OCI-LY3 (cell line): ENCODE measurements at regions not wholly inside any gene's neighbourhood (a gene's known extent, or its start where the extent isn't known, plus 50 kb on each side); places are given as distances from the start of the nearest gene placed in this dataset.
"Not testable (repeated sequence)": the region's sequence is repeated elsewhere in the genome, so short reads cannot be mapped to it uniquely, and the experiment has no call there.

Source experiments
- H2AFZ ChIP-seq: fragments of 200-600, 300-600 bp; shearing (Covaris generic); 2 replicates; pipeline ENCODE4 v1.6.0; 2014; ENCODE audit warnings: antibody characterized with exemption, low read depth, low read length
- H3K27ac ChIP-seq: fragments of 200-600, 300-600 bp; sonication (generic); 2 replicates; pipeline ENCODE4 v1.5.1; 2014; ENCODE audit warnings: mild to moderate bottlenecking, low read length, moderate library complexity, mixed read lengths
- H3K27me3 ChIP-seq: fragments of 200-600, 300-600 bp; sonication (generic); 2 replicates; pipeline ENCODE4 v1.6.1; 2014; ENCODE audit warnings: low read depth, low read length, mixed read lengths
- H3K36me3 ChIP-seq: fragments of 200-600, 300-600 bp; sonication (generic); replicated peaks from 2 replicates; pipeline ENCODE3; 2014; ENCODE audit warnings: low read depth, low read length, mixed read lengths
- H3K4me1 ChIP-seq: fragments of 300-600, 200-600 bp; sonication (generic); 2 replicates; pipeline ENCODE4 v1.6.1; 2014; ENCODE audit warnings: low read length, mixed read lengths
- H3K4me2 ChIP-seq: fragments of 200-600, 300-600 bp; sonication (generic); 2 replicates; pipeline ENCODE4 v1.6.1; 2014; ENCODE audit warnings: low read length, mixed read lengths
- H3K4me3 ChIP-seq: fragments of 300-600, 200-600 bp; sonication (generic); 2 replicates; pipeline ENCODE4 v1.5.1; 2014; ENCODE audit warnings: antibody characterized with exemption, mild to moderate bottlenecking, low read length, moderate library complexity
- H3K79me2 ChIP-seq: fragments of 300-600, 200-600 bp; shearing (Covaris generic); 2 replicates; pipeline ENCODE4 v1.6.1; 2014; ENCODE audit warnings: mild to moderate bottlenecking, low read length, mixed read lengths
- H3K9ac ChIP-seq: fragments of 300-600, 200-600 bp; shearing (Covaris generic); 2 replicates; pipeline ENCODE4 v1.6.0; 2014; ENCODE audit warnings: mild to moderate bottlenecking, low read length, moderate library complexity
- H3K9me3 ChIP-seq: fragments of 200-600, 300-600 bp; shearing (Covaris generic); 2 replicates; pipeline ENCODE4 v1.6.1; 2014; ENCODE audit warnings: low read length, mixed read lengths; ENCODE audit not compliant: insufficient read depth
- H4K20me1 ChIP-seq: fragments of 200-600, 300-600 bp; sonication (generic); 2 replicates; pipeline ENCODE4 v1.6.1; 2016; ENCODE audit warnings: low read length, mixed read lengths; ENCODE audit not compliant: insufficient read depth
- CTCF ChIP-seq: fragments of 200-600, 300-600 bp; sonication (generic); IDR thresholded peaks from 2 replicates; pipeline ENCODE4 v1.5.1; 2014; ENCODE audit warnings: antibody characterized with exemption, low read length, low read depth
- EZH2phosphoT487 ChIP-seq: fragments of 200-600 bp; shearing (Covaris generic); IDR thresholded peaks from 2 replicates; pipeline ENCODE4 v1.6.1; 2018; ENCODE audit warnings: antibody characterized with exemption, mixed run types, low read depth

GRCh38 chr10:42533866-42534265 lies 104.5 kb downstream of the ZNF33B start:
- not testable (repeated sequence) for H3K4me2 ChIP-seq, H3K9me3 ChIP-seq, H3K79me2 ChIP-seq, H3K9ac ChIP-seq, H3K27me3 ChIP-seq, H3K4me3 ChIP-seq, H3K4me1 ChIP-seq, H3K36me3 ChIP-seq, H2AFZ ChIP-seq, H4K20me1 ChIP-seq, H3K27ac ChIP-seq

GRCh38 chr10:42532996-42533395 lies 105.4 kb downstream of the ZNF33B start:
- no peaks in the 10 kb centered on the region for H4K20me1 ChIP-seq
- H3K9me3 ChIP-seq = no peaks in the 10 kb centered on the region
- no peaks in the 10 kb centered on the region for H3K79me2 ChIP-seq
- H3K9ac ChIP-seq = no peak overlapping the region
- no peaks in the 10 kb centered on the region for H3K36me3 ChIP-seq
- no peaks in the 10 kb centered on the region for H3K27me3 ChIP-seq
- H3K27ac ChIP-seq = no peak overlapping the region
- no peaks in the 10 kb centered on the region for H3K4me1 ChIP-seq
- no peak for TF ChIP-seq CTCF
- no peak for TF ChIP-seq EZH2phosphoT487
- no peak overlapping the region for H2AFZ ChIP-seq
- no peak overlapping the region for H3K4me3 ChIP-seq
- H3K4me2 ChIP-seq = no peak overlapping the region

GRCh38 chr10:42523098-42523497 lies 115.3 kb downstream of the ZNF33B start:
- Histone ChIP-seq H3K9me3 (no peaks in the 10 kb centered on the region; the same call in 1 of the 2 replicates), H3K9ac (no peak overlapping the region), H3K36me3 (peaks cover 41% of the 10 kb centered on the region)

GRCh38 chr10:42519761-42520460 lies 118.5 kb downstream of the ZNF33B start:
- Histone ChIP-seq H3K4me1 (no peaks in the 10 kb centered on the region), H4K20me1 (no peaks in the 10 kb centered on the region), H3K79me2 (no peaks in the 10 kb centered on the region), H3K4me2 (no peak overlapping the region), H2AFZ (no peak overlapping the region), H3K27ac (no peak overlapping the region), H3K36me3 (peaks cover 41% of the 10 kb centered on the region), H3K9me3 (no peaks in the 10 kb centered on the region; the same call in 1 of the 2 replicates), H3K27me3 (no peaks in the 10 kb centered on the region), H3K4me3 (no peak overlapping the region), H3K9ac (no peak overlapping the region)
- TF ChIP-seq EZH2phosphoT487 (no peak), CTCF (no peak)

More at GRCh38 chr10:42523098-42523497, 115.3 kb downstream of the ZNF33B start:
- Histone ChIP-seq H3K79me2 (no peaks in the 10 kb centered on the region), H3K4me2 (no peak overlapping the region), H2AFZ (no peak overlapping the region), H3K4me1 (no peaks in the 10 kb centered on the region), H4K20me1 (no peaks in the 10 kb centered on the region), H3K27me3 (no peaks in the 10 kb centered on the region), H3K4me3 (no peak overlapping the region), H3K27ac (no peak overlapping the region)
- no peak for TF ChIP-seq CTCF
- TF ChIP-seq EZH2phosphoT487 = no peak
